ENCODE measurements at regions not wholly inside any gene's neighbourhood (a gene's known extent, or its start where the extent isn't known, plus 50 kb on each side); places are given as distances from the start of the nearest gene placed in this dataset.

- Mint-ChIP-seq H3K36me3 (ENCODE audit: low read depth) (no peaks in the 10 kb centered on the region), H3K27me3 (ENCODE audit: insufficient read depth, low read depth, poor library complexity) (no peaks in the 10 kb centered on the region), H3K4me3 (no peak overlapping the region), H3K9me3 (no peaks in the 10 kb centered on the region), H3K27ac (no peak overlapping the region), H3K4me1 (no peaks in the 10 kb centered on the region; the same call in 2 of the 3 replicates)
- Histone ChIP-seq H2AFZ (no peak overlapping the region), H3K36me3 (ENCODE audit: insufficient read depth) (no peaks in the 10 kb centered on the region), H3F3A (replicated peaks; ENCODE audit: low read depth) (no peaks in the 10 kb centered on the region), H3K27me3 (ENCODE audit: insufficient read depth) (no peaks in the 10 kb centered on the region), H4K20me1 (replicated peaks; ENCODE audit: insufficient read depth) (no peaks in the 10 kb centered on the region), H3K4me3 (no peak overlapping the region), H3K4me1 (ENCODE audit: insufficient read depth) (no peaks in the 10 kb centered on the region), H3K27ac (ENCODE audit: low read depth) (no peak overlapping the region), H3K9me2 (ENCODE audit: insufficient read depth) (no peaks in the 10 kb centered on the region; the same call in 1 of the 2 replicates), H3K4me2 (no peak overlapping the region), H3K79me2 (replicated peaks; ENCODE audit: insufficient read depth) (no peaks in the 10 kb centered on the region)
- ATAC-seq (no peak), DNase-seq (ENCODE audit: low spot score) (no peak)
- TF ChIP-seq EZH2 (IDR thresholded peaks at IDR 0.05; ENCODE audit: low read depth, unreplicated experiment) (no peak), CREB1 (CRISPR knock-in tag; IDR thresholded peaks at IDR 0.05; ENCODE audit: low read depth) (no peak), POLR2AphosphoS5 (IDR thresholded peaks at IDR 0.05; ENCODE audit: low read depth) (no peak), ZNF331 (CRISPR knock-in tag; IDR thresholded peaks at IDR 0.05; ENCODE audit: low read depth) (no peak), CTCF (conservative IDR thresholded peaks at IDR 0.05; ENCODE audit: low read depth in 2 of 2) (no peak), ETS1 (IDR thresholded peaks at IDR 0.05) (no peak), EZH2phosphoT487 (IDR thresholded peaks at IDR 0.05; ENCODE audit: unreplicated experiment) (no peak), REST (IDR thresholded peaks at IDR 0.05; ENCODE audit: unreplicated experiment) (no peak), JUNB (IDR thresholded peaks at IDR 0.05; ENCODE audit: unreplicated experiment) (no peak)
- TF ChIP-seq, protein P1, sequence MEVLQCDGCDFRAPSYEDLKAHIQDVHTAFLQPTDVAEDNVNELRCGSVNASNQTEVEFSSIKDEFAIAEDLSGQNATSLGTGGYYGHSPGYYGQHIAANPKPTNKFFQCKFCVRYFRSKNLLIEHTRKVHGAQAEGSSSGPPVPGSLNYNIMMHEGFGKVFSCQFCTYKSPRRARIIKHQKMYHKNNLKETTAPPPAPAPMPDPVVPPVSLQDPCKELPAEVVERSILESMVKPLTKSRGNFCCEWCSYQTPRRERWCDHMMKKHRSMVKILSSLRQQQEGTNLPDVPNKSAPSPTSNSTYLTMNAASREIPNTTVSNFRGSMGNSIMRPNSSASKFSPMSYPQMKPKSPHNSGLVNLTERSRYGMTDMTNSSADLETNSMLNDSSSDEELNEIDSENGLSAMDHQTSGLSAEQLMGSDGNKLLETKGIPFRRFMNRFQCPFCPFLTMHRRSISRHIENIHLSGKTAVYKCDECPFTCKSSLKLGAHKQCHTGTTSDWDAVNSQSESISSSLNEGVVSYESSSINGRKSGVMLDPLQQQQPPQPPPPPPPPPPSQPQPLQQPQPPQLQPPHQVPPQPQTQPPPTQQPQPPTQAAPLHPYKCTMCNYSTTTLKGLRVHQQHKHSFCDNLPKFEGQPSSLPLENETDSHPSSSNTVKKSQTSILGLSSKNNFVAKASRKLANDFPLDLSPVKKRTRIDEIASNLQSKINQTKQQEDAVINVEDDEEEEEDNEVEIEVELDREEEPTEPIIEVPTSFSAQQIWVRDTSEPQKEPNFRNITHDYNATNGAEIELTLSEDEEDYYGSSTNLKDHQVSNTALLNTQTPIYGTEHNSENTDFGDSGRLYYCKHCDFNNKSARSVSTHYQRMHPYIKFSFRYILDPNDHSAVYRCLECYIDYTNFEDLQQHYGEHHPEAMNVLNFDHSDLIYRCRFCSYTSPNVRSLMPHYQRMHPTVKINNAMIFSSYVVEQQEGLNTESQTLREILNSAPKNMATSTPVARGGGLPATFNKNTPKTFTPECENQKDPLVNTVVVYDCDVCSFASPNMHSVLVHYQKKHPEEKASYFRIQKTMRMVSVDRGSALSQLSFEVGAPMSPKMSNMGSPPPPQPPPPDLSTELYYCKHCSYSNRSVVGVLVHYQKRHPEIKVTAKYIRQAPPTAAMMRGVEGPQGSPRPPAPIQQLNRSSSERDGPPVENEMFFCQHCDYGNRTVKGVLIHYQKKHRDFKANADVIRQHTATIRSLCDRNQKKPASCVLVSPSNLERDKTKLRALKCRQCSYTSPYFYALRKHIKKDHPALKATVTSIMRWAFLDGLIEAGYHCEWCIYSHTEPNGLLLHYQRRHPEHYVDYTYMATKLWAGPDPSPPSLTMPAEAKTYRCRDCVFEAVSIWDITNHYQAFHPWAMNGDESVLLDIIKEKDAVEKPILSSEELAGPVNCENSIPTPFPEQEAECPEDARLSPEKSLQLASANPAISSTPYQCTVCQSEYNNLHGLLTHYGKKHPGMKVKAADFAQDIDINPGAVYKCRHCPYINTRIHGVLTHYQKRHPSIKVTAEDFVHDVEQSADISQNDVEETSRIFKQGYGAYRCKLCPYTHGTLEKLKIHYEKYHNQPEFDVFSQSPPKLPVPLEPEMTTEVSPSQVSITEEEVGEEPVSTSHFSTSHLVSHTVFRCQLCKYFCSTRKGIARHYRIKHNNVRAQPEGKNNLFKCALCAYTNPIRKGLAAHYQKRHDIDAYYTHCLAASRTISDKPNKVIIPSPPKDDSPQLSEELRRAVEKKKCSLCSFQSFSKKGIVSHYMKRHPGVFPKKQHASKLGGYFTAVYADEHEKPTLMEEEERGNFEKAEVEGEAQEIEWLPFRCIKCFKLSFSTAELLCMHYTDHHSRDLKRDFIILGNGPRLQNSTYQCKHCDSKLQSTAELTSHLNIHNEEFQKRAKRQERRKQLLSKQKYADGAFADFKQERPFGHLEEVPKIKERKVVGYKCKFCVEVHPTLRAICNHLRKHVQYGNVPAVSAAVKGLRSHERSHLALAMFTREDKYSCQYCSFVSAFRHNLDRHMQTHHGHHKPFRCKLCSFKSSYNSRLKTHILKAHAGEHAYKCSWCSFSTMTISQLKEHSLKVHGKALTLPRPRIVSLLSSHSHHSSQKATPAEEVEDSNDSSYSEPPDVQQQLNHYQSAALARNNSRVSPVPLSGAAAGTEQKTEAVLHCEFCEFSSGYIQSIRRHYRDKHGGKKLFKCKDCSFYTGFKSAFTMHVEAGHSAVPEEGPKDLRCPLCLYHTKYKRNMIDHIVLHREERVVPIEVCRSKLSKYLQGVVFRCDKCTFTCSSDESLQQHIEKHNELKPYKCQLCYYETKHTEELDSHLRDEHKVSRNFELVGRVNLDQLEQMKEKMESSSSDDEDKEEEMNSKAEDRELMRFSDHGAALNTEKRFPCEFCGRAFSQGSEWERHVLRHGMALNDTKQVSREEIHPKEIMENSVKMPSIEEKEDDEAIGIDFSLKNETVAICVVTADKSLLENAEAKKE (CRISPR knock-in tag; IDR thresholded peaks at IDR 0.05) = no peak
Observed at GRCh38 chr18:73714466-73714865, 433.2 kb downstream of the FBXO15 start.

All from GM23338 (cell line).